NB4 (cell line): ENCODE measurements at regions not wholly inside any gene's neighbourhood (a gene's known extent, or its start where the extent isn't known, plus 50 kb on each side); places are given as distances from the start of the nearest gene placed in this dataset.

Experiments
- CTCF ChIP-seq: IDR thresholded peaks from one replicate; pipeline ENCODE4 v1.5.1; 2012; ENCODE audit warnings: low read depth, low read length
- MYC ChIP-seq: IDR thresholded peaks from 2 replicates; pipeline ENCODE4 v1.6.1; 2011; ENCODE audit warnings: low read depth, low read length
- POLR2A ChIP-seq: IDR thresholded peaks from 2 replicates; pipeline ENCODE4 v1.6.1; 2011; ENCODE audit warnings: mild to moderate bottlenecking; ENCODE audit not compliant: insufficient read length; ENCODE audit errors: extremely low read depth

GRCh38 chr7:101764221-101764620 is 53.2 kb upstream of the CUX1 start:
- TF ChIP-seq CTCF, result no peak
- TF ChIP-seq POLR2A, result no peak
- no peak for TF ChIP-seq MYC
